Astrocyte of the cerebellum (primary cell): ENCODE measurements at regions not wholly inside any gene's neighbourhood (a gene's known extent, or its start where the extent isn't known, plus 50 kb on each side); places are given as distances from the start of the nearest gene placed in this dataset.
"Not testable (repeated sequence)": the region's sequence is repeated elsewhere in the genome, so short reads cannot be mapped to it uniquely, and the experiment has no call there.

Source experiments
- DNase-seq: peaks from one replicate; pipeline ENCODE4 v3.0.0-alpha.2; 2011; ENCODE audit warnings: low read depth
- H3K4me3 ChIP-seq: 2 replicates; pipeline ENCODE4 v1.5.1; 2011; ENCODE audit warnings: mild to moderate bottlenecking, low read depth, low read length, moderate library complexity
- in situ Hi-C: cut with HindIII; loops from 2 replicates; pipeline ENCODE4 v1.10.0; 2017; ENCODE audit warnings: low sequenced_read_pairs
- TF ChIP-seq, protein P1 (sequence below): IDR thresholded peaks from 2 replicates; pipeline ENCODE4 v1.5.1; 2012; ENCODE audit warnings: low read length, low read depth, moderate library complexity, mild to moderate bottlenecking; ENCODE audit errors: missing control alignments

- in situ Hi-C loops, DNase-seq, H3K4me3 ChIP-seq: not testable (repeated sequence)
Measured at GRCh38 chr7:76117306-76117991, 69.5 kb downstream of the MDH2 start.

DNA sequence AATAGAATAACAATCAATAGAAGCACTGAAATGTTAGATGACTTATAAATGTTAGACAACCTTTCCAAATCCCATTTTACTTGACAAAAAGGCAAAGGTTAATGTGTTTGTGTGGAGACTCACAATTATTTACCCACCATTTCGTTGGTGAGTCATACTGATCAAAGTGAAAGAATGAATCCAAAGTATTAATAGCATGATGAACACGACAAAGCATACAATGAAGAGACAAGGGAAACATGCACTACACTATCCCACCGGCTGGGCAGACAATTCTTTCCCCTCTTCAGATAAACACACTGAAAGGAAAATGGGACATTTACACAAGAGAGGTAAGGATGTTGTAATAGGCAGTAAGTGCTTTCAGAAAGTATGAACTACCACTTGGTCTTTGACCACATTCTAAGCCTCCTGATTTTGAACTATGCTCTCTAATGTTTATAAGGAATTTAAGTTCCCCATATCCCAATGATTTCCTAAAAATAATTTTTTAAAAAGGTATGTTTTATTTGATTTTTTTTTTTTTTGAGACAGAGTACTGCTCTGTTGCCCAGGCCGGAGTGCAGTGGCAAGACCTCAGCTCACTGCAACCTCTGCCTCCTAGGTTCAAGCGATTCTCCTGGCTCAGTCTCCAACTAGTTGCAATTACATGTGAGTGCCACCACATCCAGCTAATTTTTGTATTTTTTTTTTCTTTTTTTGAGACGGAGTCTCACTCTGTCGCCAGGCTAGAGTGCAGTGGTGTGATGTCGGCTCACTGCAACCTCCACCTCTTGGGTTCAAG, 70.5 kb downstream of the MDH2 start:
- H3K4me3 ChIP-seq, DNase-seq, in situ Hi-C loops: not testable (repeated sequence)

- no peak for DNase-seq
- in situ Hi-C loops: no loop called here
- TF ChIP-seq, protein P1, sequence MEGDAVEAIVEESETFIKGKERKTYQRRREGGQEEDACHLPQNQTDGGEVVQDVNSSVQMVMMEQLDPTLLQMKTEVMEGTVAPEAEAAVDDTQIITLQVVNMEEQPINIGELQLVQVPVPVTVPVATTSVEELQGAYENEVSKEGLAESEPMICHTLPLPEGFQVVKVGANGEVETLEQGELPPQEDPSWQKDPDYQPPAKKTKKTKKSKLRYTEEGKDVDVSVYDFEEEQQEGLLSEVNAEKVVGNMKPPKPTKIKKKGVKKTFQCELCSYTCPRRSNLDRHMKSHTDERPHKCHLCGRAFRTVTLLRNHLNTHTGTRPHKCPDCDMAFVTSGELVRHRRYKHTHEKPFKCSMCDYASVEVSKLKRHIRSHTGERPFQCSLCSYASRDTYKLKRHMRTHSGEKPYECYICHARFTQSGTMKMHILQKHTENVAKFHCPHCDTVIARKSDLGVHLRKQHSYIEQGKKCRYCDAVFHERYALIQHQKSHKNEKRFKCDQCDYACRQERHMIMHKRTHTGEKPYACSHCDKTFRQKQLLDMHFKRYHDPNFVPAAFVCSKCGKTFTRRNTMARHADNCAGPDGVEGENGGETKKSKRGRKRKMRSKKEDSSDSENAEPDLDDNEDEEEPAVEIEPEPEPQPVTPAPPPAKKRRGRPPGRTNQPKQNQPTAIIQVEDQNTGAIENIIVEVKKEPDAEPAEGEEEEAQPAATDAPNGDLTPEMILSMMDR: no peak
- H3K4me3 ChIP-seq: no peak overlapping the region
Measured at GRCh38 chr7:76121044-76121443, 73.1 kb downstream of the MDH2 start.

DNA sequence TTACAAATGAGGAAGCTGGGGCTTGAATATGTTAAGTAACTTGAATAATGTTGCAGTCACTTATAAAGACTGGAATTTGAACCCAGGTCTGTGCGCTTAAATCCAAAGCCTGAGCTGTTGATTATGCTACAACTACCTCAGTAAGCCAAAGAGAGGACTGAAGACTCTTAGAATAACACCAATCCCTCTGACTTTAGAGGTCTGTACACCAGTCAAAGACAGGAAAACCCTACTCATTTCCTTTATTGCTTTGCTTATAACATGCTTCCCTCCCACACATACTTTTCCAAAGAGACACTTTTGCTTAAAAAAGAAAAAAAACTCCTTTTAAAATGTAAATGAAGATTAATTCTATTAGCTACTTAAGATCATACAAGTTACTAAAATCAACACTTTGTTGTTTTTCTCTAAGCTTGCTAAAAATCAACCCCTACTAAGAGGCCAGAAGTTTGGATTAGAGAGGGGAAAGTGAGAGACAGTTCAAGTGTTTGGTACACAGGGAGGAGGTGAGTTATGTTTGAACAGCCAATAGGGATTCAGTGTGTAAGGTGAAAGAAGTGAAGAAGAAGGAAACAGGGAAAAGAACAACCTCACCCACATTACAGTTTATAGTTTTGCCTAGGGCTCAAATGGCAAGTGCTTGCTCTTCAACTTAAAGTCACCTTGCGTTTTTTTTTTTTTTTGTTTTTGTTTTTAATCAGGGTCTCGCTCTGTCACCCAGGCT, 74.8 kb downstream of the MDH2 start:
- in situ Hi-C loops: no loop called here

GRCh38 chr7:76123316-76123715, 75.4 kb downstream of the MDH2 start:
- in situ Hi-C loops: no loop called here

More for the DNA sequence above, 74.8 kb downstream of the MDH2 start:
- DNase-seq: no peak
- H3K4me3 ChIP-seq: no peak overlapping the region
- TF ChIP-seq, protein P1: no peak

DNA sequence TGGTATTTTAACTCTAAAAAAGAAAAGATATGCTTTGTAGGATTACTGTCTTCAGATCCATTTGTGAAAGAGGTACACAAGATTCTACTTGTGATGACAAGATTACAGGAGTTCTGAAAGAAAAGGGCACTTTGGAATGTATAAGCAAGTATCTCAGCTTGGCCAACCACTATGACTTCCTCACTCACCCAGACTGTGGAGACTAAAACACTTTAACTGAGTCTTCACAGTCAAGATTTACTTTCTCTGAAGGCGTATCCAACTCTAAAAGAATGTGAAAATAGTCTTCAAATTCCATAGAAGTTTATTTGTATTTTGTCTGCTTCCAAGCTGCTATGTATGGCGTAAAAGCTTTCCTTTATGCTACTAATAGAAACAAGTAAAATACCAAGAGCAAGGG, 76.1 kb upstream of the SRRM3 start:
- H3K4me3 ChIP-seq: no peak overlapping the region
- DNase-seq: no peak
- in situ Hi-C loops: loop anchor here (25.0 kb wide), 1 partner anchor 88 kb away; the partner anchor contains the start of genes MDH2 and STYXL1
- TF ChIP-seq, protein P1: no peak

More at GRCh38 chr7:76123316-76123715, 75.4 kb downstream of the MDH2 start:
- H3K4me3 ChIP-seq: no peak overlapping the region
- TF ChIP-seq, protein P1: no peak
- DNase-seq: no peak

GRCh38 chr7:76126632-76127031, 75.1 kb upstream of the SRRM3 start:
- DNase-seq: no peak

More at GRCh38 chr7:76126632-76127031, 75.1 kb upstream of the SRRM3 start:
- TF ChIP-seq, protein P1: no peak
- in situ Hi-C loops: loop anchor here (25.0 kb wide), 1 partner anchor 89 kb away; the partner anchor contains the start of genes MDH2 and STYXL1
- no peak overlapping the region for H3K4me3 ChIP-seq
